SU-DHL-6 (cell line): ENCODE measurements at regions not wholly inside any gene's neighbourhood (a gene's known extent, or its start where the extent isn't known, plus 50 kb on each side); places are given as distances from the start of the nearest gene placed in this dataset.

Experiments
- H2AFZ ChIP-seq: fragments of 200-600 bp; sonication (generic); 2 replicates; pipeline ENCODE4 v1.6.1; 2014; ENCODE audit warnings: low read depth, mild to moderate bottlenecking, moderate library complexity, mixed read lengths, antibody characterized with exemption, low read length; ENCODE audit not compliant: severe bottlenecking
- H3F3A ChIP-seq: fragments of 200-600 bp; shearing (Covaris generic); 2 replicates; pipeline ENCODE4 v1.6.0; 2016; ENCODE audit warnings: antibody characterized with exemption, mild to moderate bottlenecking; ENCODE audit not compliant: insufficient read depth
- H3K27ac ChIP-seq: fragments of 200-600 bp; sonication (generic); 2 replicates; pipeline ENCODE4 v1.5.1; 2016; ENCODE audit warnings: low read depth, mild to moderate bottlenecking, low read length, moderate library complexity, mixed read lengths
- H3K27me3 ChIP-seq: fragments of 200-600 bp; sonication (generic), shearing (Covaris generic); 2 replicates; pipeline ENCODE4 v1.6.0; 2014; ENCODE audit warnings: mild to moderate bottlenecking, low read length
- H3K36me3 ChIP-seq: fragments of 200-600 bp; sonication (generic); 2 replicates; pipeline ENCODE4 v1.6.1; 2014; ENCODE audit warnings: mild to moderate bottlenecking, low read length, mixed read lengths
- H3K4me2 ChIP-seq: fragments of 300-600, 200-600 bp; shearing (Covaris generic), sonication (generic); 2 replicates; pipeline ENCODE4 v1.6.0; 2014; ENCODE audit warnings: low read length, low read depth, mild to moderate bottlenecking; ENCODE audit not compliant: poor library complexity, severe bottlenecking
- H3K4me3 ChIP-seq: fragments of 200-600 bp; sonication (generic); 2 replicates; pipeline ENCODE4 v1.5.1; 2014; ENCODE audit warnings: antibody characterized with exemption, low read length, mild to moderate bottlenecking, mixed read lengths; ENCODE audit not compliant: insufficient read depth, poor library complexity, severe bottlenecking
- H3K79me2 ChIP-seq: fragments of 200-600 bp; sonication (generic); 2 replicates; pipeline ENCODE4 v1.6.1; 2014; ENCODE audit warnings: mild to moderate bottlenecking, low read length, moderate library complexity; ENCODE audit not compliant: insufficient read depth
- H3K9ac ChIP-seq: fragments of 200-600 bp; sonication (generic); 2 replicates; pipeline ENCODE4 v1.7.0; 2014; ENCODE audit warnings: mild to moderate bottlenecking, low read length
- H3K9me2 ChIP-seq: fragments of 200-600 bp; sonication (generic); replicated peaks from 2 replicates; pipeline ENCODE4 v1.6.1; 2014; ENCODE audit warnings: low read length; ENCODE audit not compliant: insufficient read depth
- H3K9me3 ChIP-seq: fragments of 200-600 bp; sonication (generic); 2 replicates; pipeline ENCODE4 v1.6.1; 2014; ENCODE audit warnings: low read length, mixed read lengths; ENCODE audit not compliant: insufficient read depth
- H4K20me1 ChIP-seq: fragments of 200-600 bp; sonication (generic); 2 replicates; pipeline ENCODE4 v1.6.1; 2014; ENCODE audit warnings: low read depth, mild to moderate bottlenecking, antibody characterized with exemption, low read length, moderate library complexity, mixed read lengths
- EZH2phosphoT487 ChIP-seq: fragments of 200-600 bp; sonication (generic), shearing (Covaris generic); conservative IDR thresholded peaks from 2 replicates; pipeline ENCODE4 v1.6.1; 2018; ENCODE audit warnings: mild to moderate bottlenecking, antibody characterized with exemption, low read length, moderate library complexity, mixed read lengths
- TF ChIP-seq, protein P1 (sequence below): fragments of 200-600 bp; sonication (generic); IDR thresholded peaks from one replicate; pipeline ENCODE4 v1.5.1; 2017; ENCODE audit warnings: antibody characterized with exemption, mild to moderate bottlenecking, low read length, moderate library complexity; ENCODE audit not compliant: insufficient read depth, poor library complexity, severe bottlenecking

DNA sequence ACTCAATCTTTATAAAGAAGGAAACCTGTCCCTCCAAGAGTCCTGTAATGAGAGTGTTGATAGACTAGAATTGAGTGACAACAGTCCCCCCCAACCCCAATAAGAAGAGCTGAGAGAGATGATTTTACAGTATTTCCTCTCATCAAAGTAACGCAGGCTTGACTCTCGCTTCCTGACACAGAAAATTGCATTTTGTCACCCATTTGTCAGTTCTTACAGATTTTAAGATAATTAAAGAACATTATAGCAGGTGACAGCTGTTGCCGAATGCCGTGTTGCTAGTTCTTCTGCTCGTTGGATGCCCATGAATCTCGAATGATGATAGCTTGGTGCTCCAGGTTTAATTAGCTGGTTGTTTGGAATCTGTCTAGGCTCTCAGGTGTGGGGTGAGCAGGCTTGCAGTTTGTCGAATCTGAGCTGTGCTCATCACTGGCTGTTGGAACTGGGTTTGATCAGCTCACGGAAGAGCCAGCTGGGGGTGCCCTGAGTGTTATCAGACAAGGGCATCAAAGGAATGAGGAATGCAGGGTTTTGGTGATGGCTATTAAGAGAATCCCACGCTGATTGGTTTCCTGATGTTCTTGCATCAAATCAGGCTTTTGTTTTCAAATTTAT lies 84.8 kb upstream of the CPHXL start:
- no peak overlapping the region for H3K27ac ChIP-seq
- TF ChIP-seq EZH2phosphoT487, result no peak
- TF ChIP-seq, protein P1, sequence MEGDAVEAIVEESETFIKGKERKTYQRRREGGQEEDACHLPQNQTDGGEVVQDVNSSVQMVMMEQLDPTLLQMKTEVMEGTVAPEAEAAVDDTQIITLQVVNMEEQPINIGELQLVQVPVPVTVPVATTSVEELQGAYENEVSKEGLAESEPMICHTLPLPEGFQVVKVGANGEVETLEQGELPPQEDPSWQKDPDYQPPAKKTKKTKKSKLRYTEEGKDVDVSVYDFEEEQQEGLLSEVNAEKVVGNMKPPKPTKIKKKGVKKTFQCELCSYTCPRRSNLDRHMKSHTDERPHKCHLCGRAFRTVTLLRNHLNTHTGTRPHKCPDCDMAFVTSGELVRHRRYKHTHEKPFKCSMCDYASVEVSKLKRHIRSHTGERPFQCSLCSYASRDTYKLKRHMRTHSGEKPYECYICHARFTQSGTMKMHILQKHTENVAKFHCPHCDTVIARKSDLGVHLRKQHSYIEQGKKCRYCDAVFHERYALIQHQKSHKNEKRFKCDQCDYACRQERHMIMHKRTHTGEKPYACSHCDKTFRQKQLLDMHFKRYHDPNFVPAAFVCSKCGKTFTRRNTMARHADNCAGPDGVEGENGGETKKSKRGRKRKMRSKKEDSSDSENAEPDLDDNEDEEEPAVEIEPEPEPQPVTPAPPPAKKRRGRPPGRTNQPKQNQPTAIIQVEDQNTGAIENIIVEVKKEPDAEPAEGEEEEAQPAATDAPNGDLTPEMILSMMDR, result no peak
- H3K9me3 ChIP-seq, result no peaks in the 10 kb centered on the region
- no peak overlapping the region for H3K4me3 ChIP-seq
- no peaks in the 10 kb centered on the region for H3F3A ChIP-seq
- H3K27me3 ChIP-seq, result no peaks in the 10 kb centered on the region
- no peaks in the 10 kb centered on the region for H3K36me3 ChIP-seq
- no peak overlapping the region for H3K4me2 ChIP-seq
- no peaks in the 10 kb centered on the region for H3K9me2 ChIP-seq
- no peaks in the 10 kb centered on the region for H3K79me2 ChIP-seq
- H2AFZ ChIP-seq, result no peak overlapping the region
- H4K20me1 ChIP-seq, result no peaks in the 10 kb centered on the region
- no peak overlapping the region for H3K9ac ChIP-seq

DNA sequence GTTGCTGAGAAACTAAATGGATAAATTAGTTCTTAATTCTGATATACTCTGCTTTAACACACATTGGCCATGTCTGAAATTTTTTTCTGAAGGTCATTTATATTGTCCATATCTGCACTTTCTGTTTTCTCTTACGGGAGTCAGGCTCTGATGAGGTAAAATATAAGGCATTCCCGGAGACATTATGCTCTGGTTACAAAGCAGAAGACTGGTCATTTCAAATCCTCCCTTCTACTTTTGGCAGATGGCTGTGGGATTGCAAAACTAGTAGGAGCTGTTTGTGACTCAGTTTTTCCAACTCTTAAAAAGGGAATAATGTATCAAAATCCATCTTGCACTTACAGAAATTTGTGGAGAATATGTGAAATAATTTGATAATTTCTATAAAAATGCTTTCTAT lies 92.2 kb upstream of the CPHXL start:
- no peaks in the 10 kb centered on the region for H3K36me3 ChIP-seq
- H4K20me1 ChIP-seq, result no peaks in the 10 kb centered on the region; the same call in 1 of the 2 replicates
- H2AFZ ChIP-seq, result no peak overlapping the region
- H3K9me3 ChIP-seq, result no peaks in the 10 kb centered on the region
- H3K9ac ChIP-seq, result no peak overlapping the region
- no peaks in the 10 kb centered on the region for H3F3A ChIP-seq
- no peaks in the 10 kb centered on the region for H3K9me2 ChIP-seq
- H3K27me3 ChIP-seq, result no peaks in the 10 kb centered on the region
- no peak for TF ChIP-seq EZH2phosphoT487
- TF ChIP-seq, protein P1, result no peak
- H3K4me3 ChIP-seq, result no peak overlapping the region
- no peak overlapping the region for H3K4me2 ChIP-seq
- no peak overlapping the region for H3K27ac ChIP-seq
- H3K79me2 ChIP-seq, result no peaks in the 10 kb centered on the region

DNA sequence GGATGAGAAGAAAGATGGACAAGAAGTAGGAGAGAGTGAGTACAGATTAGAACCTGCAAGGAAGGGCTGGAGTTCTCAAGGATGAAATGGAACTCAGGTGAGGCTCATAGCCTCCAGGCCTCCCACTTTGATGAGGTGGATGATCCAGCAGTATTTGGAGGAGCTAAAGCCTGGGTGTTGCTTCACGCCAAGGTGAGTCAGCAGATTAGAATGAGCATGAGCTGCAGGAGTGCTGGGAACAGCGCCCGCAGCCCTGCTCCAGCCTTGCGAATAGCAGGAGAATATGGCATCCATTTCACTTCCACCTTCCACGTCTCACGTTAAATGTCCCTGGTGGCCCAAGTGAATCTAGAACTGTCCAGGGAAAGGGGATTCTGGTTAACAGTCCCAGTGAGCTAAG lies 94.4 kb upstream of the CPHXL start:
- Histone ChIP-seq H3K4me3 (no peak overlapping the region), H3K27me3 (no peaks in the 10 kb centered on the region), H4K20me1 (no peaks in the 10 kb centered on the region; the same call in 1 of the 2 replicates), H3K9me3 (no peaks in the 10 kb centered on the region), H3K79me2 (no peaks in the 10 kb centered on the region), H3K36me3 (no peaks in the 10 kb centered on the region), H2AFZ (no peak overlapping the region), H3K4me2 (no peak overlapping the region), H3K9ac (no peak overlapping the region), H3F3A (no peaks in the 10 kb centered on the region), H3K27ac (no peak overlapping the region), H3K9me2 (no peaks in the 10 kb centered on the region)
- no peak for TF ChIP-seq EZH2phosphoT487
- TF ChIP-seq, protein P1, result no peak
